ENCODE measurements at regions not wholly inside any gene's neighbourhood (a gene's known extent, or its start where the extent isn't known, plus 50 kb on each side); places are given as distances from the start of the nearest gene placed in this dataset.
"Not testable (repeated sequence)": the region's sequence is repeated elsewhere in the genome, so short reads cannot be mapped to it uniquely, and the experiment has no call there.

GRCh38 chr15:67945951-67946700, 106.3 kb upstream of the RNU6-1 start:
- DNase-seq, result no peak

- DNase-seq, result no peak
These were observed 106.9 kb upstream of the RNU6-1 start for GRCh38 chr15:67946701-67947100.

- no peak for DNase-seq
These were observed 106.7 kb upstream of the PIAS1 start for GRCh38 chr15:67947254-67948039.

DNA sequence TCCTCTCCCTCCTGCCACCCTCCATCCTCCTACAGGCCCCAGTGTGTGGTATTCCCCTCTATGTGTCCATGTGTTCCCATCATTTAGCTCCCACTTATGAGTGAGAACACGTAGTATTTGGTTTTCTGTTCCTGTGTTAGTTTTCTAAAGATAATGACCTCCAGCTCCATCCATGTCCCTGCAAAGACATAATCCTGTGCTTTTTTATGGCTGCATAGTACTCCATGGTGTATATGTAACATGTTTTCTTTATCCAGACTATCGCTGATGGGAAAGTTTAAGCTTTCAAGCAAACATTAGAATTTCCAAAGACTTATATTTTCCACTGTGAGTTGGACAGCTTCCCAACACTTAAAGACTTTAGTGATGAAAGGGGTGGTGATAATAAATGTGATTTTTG, 105.9 kb upstream of the PIAS1 start:
- DNase-seq, result no peak

- DNase-seq, result not testable (repeated sequence)
These were observed 102.9 kb upstream of the PIAS1 start for GRCh38 chr15:67951187-67951586.

- no peak for DNase-seq
These were observed 100.8 kb upstream of the PIAS1 start for GRCh38 chr15:67953299-67953698.

- DNase-seq, result no peak
These were observed 98.9 kb upstream of the PIAS1 start for GRCh38 chr15:67955252-67955651.

- no peak for DNase-seq
These were observed 96.5 kb upstream of the PIAS1 start for GRCh38 chr15:67957435-67958132.

DNA sequence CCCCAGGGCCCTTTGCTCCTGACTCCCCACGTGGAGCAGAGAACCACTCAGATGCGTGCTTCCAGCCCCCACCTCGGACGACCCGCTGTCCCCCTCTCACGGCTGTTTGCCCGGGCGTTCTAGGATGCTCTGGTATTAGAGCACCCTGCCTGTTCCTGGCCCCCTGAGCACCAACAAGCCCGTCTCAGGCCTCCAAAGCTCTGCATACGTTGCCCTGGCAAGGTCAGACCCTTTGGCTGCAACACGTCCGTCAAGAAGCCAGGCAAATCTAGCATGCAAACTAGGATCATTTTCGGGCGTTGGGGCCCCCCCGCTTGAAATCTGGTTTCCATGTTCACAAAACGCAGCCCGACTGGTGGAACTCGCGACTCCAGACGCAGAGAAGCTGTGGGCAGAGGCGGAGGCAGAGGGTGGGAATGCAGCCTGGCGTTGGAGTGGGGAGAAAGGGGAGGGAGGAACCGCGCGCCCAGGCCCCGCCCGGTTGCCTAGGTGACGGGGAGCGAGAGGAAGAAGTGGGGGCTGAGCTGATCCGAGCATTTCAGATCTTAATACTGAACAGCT, 86.2 kb upstream of the PIAS1 start:
- peak; percentile 76 for DNase-seq

- no peak for DNase-seq
These were observed 85.6 kb upstream of the PIAS1 start for GRCh38 chr15:67968564-67968963.

GRCh38 chr15:67968966-67969365, 85.1 kb upstream of the PIAS1 start:
- DNase-seq, result no peak

GRCh38 chr15:67969892-67970291, 84.2 kb upstream of the PIAS1 start:
- no peak for DNase-seq

- DNase-seq, result no peak
These were observed 81.7 kb upstream of the PIAS1 start for GRCh38 chr15:67972377-67972776.

- no peak for DNase-seq
These were observed 80.3 kb upstream of the PIAS1 start for GRCh38 chr15:67973846-67974245.

DNA sequence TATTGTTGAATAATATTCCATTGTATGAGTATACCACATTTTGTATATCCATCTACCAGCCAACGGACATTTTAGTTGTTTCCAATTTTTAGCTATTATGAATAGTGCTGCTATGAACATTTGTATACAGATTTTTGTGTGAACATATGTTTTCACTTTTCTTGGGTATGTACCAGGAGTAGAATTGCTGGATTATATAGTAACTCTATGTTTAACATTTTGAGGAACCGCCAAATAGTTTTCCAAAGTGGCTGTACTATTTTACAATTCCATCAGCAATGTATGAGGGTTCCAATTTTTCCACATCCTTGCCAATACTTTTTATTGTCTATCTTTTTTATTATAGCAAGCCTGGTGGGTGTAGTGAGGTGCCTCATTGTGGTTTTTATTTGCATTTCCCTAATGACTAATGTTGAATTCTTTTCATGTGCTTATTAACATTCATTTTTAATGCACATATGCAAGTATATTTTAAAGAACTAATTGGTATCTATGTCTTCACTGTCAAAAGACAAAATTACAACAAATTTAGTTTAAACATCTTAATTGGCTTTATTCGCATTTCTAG, 77.5 kb upstream of the PIAS1 start:
- no peak for DNase-seq

DNA sequence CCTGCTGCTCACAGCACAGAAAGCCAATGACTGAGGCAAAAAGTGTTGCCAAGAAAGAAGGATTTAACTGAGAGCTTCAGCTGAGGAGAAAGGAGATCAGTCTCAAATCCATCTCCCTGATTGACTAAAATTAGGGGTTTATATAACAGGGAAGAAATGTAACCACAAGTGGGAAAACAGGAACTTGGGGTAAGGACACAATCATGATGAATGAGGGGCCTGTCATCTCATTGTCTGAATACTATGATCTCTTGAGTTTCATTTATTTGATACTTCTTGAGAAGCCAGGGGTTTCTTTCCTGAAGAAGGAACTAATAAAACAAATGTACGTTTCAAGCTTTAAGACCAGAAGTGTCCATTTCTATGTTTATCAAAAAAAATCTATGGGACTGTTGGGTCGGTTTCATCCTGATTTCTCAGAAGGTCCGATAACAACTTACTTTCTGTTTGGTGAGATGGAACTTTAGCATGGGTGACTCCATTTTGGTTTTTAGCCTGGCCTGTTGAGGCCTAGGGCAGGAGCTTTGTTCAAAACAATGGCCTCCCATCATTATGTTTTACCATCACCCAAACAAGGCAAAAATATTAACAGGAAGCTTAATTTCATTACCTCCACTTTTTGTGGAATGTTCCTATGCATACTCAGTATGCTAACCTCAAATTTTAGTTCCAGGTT, 76.6 kb upstream of the PIAS1 start:
- no peak for DNase-seq

DNA sequence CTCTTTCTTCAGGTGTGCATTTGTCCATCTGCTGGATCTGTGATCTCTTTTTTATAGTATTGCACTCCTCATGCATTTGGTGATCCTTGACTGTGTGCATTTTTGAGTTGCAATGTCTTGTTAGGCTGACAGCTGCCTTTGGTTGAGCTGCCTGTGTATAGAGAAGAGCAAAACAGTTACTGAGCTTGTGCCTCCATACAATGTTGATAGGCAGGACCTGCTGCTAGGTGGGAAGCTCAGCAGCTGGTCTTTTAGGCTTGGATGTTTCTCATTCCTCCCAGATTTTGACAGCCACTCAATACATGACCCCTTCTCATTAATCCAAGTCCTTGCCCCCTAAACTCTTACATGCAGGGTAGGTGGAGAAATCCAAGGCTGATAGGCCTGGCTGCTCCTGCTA, 74.8 kb upstream of the PIAS1 start:
- DNase-seq, result no peak

- DNase-seq, result no peak
These were observed 73.9 kb upstream of the PIAS1 start for GRCh38 chr15:67980171-67980570.

DNA sequence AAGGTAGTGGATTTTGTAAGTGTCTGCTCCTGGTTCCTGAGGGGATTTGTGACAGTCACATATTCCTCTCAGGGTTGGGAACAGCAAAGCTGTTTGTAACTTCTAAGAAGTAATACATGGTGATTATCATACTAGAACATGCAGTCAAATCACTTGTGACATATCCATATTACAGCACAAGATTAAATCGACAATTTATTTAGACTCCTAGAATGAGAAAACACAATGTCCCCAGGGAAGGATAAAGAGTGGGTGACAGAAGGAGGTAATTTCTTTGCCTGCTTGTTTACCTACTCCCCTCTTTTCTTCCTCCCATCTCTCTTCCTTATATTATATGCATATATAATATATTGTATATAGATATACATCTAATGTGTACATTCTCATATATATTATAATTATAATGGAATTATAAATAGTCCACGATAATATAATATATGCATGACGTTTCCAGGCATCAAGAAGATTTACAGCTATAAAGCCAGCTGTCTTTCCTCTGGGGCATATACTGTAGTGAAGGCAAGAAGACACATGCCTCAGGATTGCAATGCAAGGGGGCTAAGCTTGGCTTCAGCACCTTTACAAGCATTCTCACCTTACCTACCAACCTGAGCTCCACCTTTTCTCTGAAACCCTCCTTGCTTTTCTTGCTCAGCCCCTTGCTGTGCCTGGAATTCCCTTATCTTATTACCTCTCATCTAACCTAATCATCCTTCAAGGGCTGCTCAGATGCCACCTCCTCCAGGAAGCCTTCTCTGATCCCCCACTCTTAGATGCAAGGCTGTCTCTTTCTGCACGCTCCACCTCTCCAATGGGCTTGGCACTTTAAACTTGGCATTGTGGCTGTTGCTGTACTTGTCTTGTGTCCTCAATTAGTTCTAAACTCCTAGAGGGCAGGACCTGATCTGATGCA, 73.1 kb upstream of the PIAS1 start:
- no peak for DNase-seq

DNA sequence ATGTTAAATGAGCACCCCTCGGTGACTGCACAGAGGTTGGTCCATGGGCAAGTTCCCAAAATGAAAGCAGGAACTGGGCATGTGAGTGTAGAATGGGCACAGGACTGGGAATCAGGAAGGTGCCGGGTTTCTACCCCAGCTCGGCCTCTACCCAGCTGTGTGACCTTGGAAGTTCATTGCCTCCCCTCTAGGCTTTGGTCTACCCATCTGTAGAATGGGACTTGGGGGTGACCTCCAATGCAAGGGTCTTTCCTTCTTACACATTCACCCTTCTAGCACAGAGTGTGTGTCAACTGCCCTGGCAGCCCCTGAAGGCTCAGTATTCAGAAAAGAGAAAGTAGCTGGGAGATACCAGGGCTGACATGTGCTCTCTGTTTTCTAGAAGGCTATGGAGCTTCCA, 72.3 kb upstream of the PIAS1 start:
- no peak for DNase-seq

GRCh38 chr15:67991706-67992105, 62.4 kb upstream of the PIAS1 start:
- DNase-seq, result no peak

Data from occipital lobe (tissue), 1 donor.